ENCODE measurements at regions not wholly inside any gene's neighbourhood (a gene's known extent, or its start where the extent isn't known, plus 50 kb on each side); places are given as distances from the start of the nearest gene placed in this dataset.

- no peaks in the 10 kb centered on the region for H3K79me1 ChIP-seq (ENCODE audit: low read depth in 1 of 2, low read length in 2 of 2)
- dilution Hi-C loops (cut with HindIII; ENCODE audit: low sequenced_read_pairs, unreplicated experiment) = no loop called here
- H4K5ac ChIP-seq (ENCODE audit: low read depth, low read length) = no peak overlapping the region
- 0 out of 2 replicates have a peak, but pooled peaks cover 5% of the 10 kb centered on the region for H3K9me1 ChIP-seq (ENCODE audit: insufficient read depth, low read length)
- H2BK5ac ChIP-seq (ENCODE audit: low read depth, low read length, poor library complexity, severe bottlenecking) = no peak overlapping the region
- no peak overlapping the region for H2BK120ac ChIP-seq (ENCODE audit: low read depth, low read length)
- no peak overlapping the region for H3K18ac ChIP-seq (ENCODE audit: low read depth, low read length)
- no peak overlapping the region for H3K4ac ChIP-seq (ENCODE audit: low read depth, low read length)
- H3K23ac ChIP-seq (ENCODE audit: low read depth, low read length) = no peak overlapping the region
- TF ChIP-seq CTCF (conservative IDR thresholded peaks at IDR 0.05; ENCODE audit: low read depth, low read length) (no peak), RAD21 (IDR thresholded peaks at IDR 0.05; ENCODE audit: low read length) (no peak), RCOR1 (IDR thresholded peaks at IDR 0.05; ENCODE audit: insufficient replicate concordance, low read length) (no peak), SMC3 (IDR thresholded peaks at IDR 0.05; ENCODE audit: low read depth, low read length) (no peak), MXI1 (IDR thresholded peaks at IDR 0.05; ENCODE audit: borderline replicate concordance, low read depth, low read length) (no peak), NFE2L2 (IDR thresholded peaks at IDR 0.05; ENCODE audit: low read depth, low read length) (no peak), POLR2A (IDR thresholded peaks at IDR 0.05; ENCODE audit: low read depth, low read length) (no peak), ELK1 (IDR thresholded peaks at IDR 0.05; ENCODE audit: borderline replicate concordance, low read depth, low read length) (no peak), CEBPB (IDR thresholded peaks at IDR 0.05; ENCODE audit: low read depth, low read length) (no peak), BHLHE40 (IDR thresholded peaks at IDR 0.05; ENCODE audit: low read depth, low read length) (no peak), FOS (IDR thresholded peaks at IDR 0.05; ENCODE audit: low read depth, low read length) (no peak), USF2 (IDR thresholded peaks at IDR 0.05; ENCODE audit: low read depth, low read length) (no peak), RFX5 (IDR thresholded peaks at IDR 0.05; ENCODE audit: low read depth, low read length) (no peak), MAFK (IDR thresholded peaks at IDR 0.05; ENCODE audit: low read depth, low read length) (no peak), CHD1 (IDR thresholded peaks at IDR 0.05; ENCODE audit: low read depth, low read length) (no peak), MAZ (IDR thresholded peaks at IDR 0.05; ENCODE audit: borderline replicate concordance, low read depth, low read length) (no peak)
- no TSS peak for BruUV-seq (replicated peaks)
- H3K27ac ChIP-seq (ENCODE audit: insufficient read depth, low read length) = no peak overlapping the region
- ChIA-PET CTCF (interaction anchor here (0.6 kb wide), 1 partner anchor 10 kb away, joined by 4 read pairs; no protein-coding TSS in a partner anchor), POLR2A (ENCODE audit: unreplicated experiment) (no interaction called here)
- H3K4me1 ChIP-seq (ENCODE audit: control insufficient read depth, insufficient read depth, low read length) = peaks cover 7% of the 10 kb centered on the region
- no peak overlapping the region for H3K4me2 ChIP-seq (ENCODE audit: low read depth, low read length)
- H3K4me3 ChIP-seq (ENCODE audit: insufficient read depth, low read depth, low read length) = no peak overlapping the region
- no peak overlapping the region for H2BK15ac ChIP-seq (ENCODE audit: low read depth, low read length)
- H4K20me1 ChIP-seq (ENCODE audit: insufficient read depth, low read length) = no peaks in the 10 kb centered on the region
- H3K27me3 ChIP-seq (ENCODE audit: control insufficient read depth, insufficient read depth, low read length) = no peaks in the 10 kb centered on the region
- H4K91ac ChIP-seq (ENCODE audit: insufficient read depth, low read depth, low read length) = no peak overlapping the region
- no peak overlapping the region for H2AK5ac ChIP-seq (ENCODE audit: low read depth, low read length)
- no peak overlapping the region for H2AK9ac ChIP-seq (replicated peaks; ENCODE audit: low read depth, low read length, poor library complexity)
- no peak overlapping the region for H3K56ac ChIP-seq (ENCODE audit: extremely low read depth, insufficient read depth, low read length)
- ATAC-seq (ENCODE audit: low read depth) (no peak), DNase-seq (peak; percentile 53)
- H3K36me3 ChIP-seq (ENCODE audit: control insufficient read depth, insufficient read depth, low read length) = peaks cover 13% of the 10 kb centered on the region
- H2BK20ac ChIP-seq (ENCODE audit: low read depth, low read length) = no peak overlapping the region
- intact Hi-C loops (cut with micrococcal nuclease) = no loop called here
- in situ Hi-C loops (cut with MboI; ENCODE audit: low sequenced_read_pairs) = no loop called here
- no peak overlapping the region for H3K9ac ChIP-seq (ENCODE audit: low read depth, low read length)
- WGBS, 2 experiments (ENCODE audit: extremely low coverage in 2 of 2, insufficient read length in 1 of 2) = 81% methylated on average over 5 of the region's 11 CpGs; no CpG with 5 or more reads in 1 of the 2 experiments
- H3K14ac ChIP-seq (replicated peaks; ENCODE audit: low read depth, low read length) = no peak overlapping the region
- H2AFZ ChIP-seq (replicated peaks; ENCODE audit: low read length, poor library complexity) = no peak overlapping the region
- no peak overlapping the region for H4K8ac ChIP-seq (ENCODE audit: low read depth in 2 of 2, low read length in 2 of 2)
- no peaks in the 10 kb centered on the region for H3K9me3 ChIP-seq (ENCODE audit: control insufficient read depth, insufficient read depth, low read length)
Measured at GRCh38 chr16:27726621-27727261, 176.8 kb downstream of the KATNIP start.

Measured in IMR-90 (cell line).